BJ (cell line): ENCODE measurements at regions not wholly inside any gene's neighbourhood (a gene's known extent, or its start where the extent isn't known, plus 50 kb on each side); places are given as distances from the start of the nearest gene placed in this dataset.

Experiments used
- CTCF ChIA-PET: fragments of 350-600 bp; formaldehyde crosslinking; extraction: SDS; loops from one replicate; lab custom pipeline; 2021; ENCODE audit warnings: antibody characterized with exemption, inconsistent platforms; lab: Yijun Ruan, JAX
- POLR2A ChIA-PET: fragments of 300-600 bp; sonication (Branson Sonifier 250); formaldehyde crosslinking; extraction: SDS; loops from one replicate; lab custom pipeline; 2021; ENCODE audit warnings: antibody characterized with exemption; lab: Charles Lee
- DNase-seq: peaks from one replicate; pipeline ENCODE4 v3.0.0-alpha.2; 2011; ENCODE audit warnings: low read depth
- H3K27me3 ChIP-seq: 2 replicates; pipeline ENCODE4 v1.6.0; 2011; ENCODE audit warnings: low read length; ENCODE audit not compliant: control insufficient read depth, insufficient read depth
- H3K36me3 ChIP-seq: 2 replicates; pipeline ENCODE4 v1.5.1; 2011; ENCODE audit warnings: low read length; ENCODE audit not compliant: control insufficient read depth, insufficient read depth
- H3K4me3 ChIP-seq: 2 replicates; pipeline ENCODE4 v1.5.1; 2011; ENCODE audit warnings: low read depth, mild to moderate bottlenecking, control low read depth, low read length
- TF ChIP-seq, protein P1 (sequence below): IDR thresholded peaks from 2 replicates; pipeline ENCODE4 v1.5.1; 2011; ENCODE audit warnings: low read depth, mild to moderate bottlenecking, control low read depth, inconsistent platforms, low read length, moderate library complexity; ENCODE audit not compliant: insufficient read depth

DNA sequence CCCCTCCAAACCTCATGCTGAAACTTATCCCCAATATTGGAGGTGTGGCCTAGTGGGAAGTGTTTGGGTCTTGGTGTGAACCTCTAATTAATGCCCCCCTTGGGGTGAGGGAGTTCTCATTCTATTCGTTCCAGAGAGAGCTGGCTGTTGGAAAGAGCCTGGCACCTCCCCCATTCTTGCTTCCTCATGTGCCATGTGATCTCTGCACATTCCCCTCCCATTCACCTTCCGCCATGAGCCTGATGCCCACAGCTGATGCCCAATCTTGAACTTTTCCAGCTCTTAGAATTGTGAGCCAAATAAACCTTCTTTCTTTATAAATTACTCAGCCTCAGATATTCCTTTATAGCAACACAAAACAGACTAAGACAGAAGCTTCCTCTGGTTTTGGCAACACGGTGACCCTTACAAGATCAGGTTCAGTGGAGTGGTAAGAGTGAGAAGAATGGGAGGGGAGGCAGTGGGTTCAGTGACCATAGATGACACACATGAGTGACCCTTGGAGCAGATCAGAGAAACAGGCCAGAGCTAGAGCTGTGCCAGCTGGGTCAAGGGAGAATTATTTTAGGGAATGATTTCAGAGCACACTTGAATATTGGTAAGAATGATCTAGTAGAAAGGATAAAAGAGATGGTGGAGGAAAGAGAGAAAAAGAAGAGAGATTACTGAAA lies 176.4 kb downstream of the LY86 start:
- no peak for DNase-seq
- Histone ChIP-seq H3K4me3 (no peak overlapping the region), H3K36me3 (no peaks in the 10 kb centered on the region), H3K27me3 (no peaks in the 10 kb centered on the region)
- TF ChIP-seq, protein P1, sequence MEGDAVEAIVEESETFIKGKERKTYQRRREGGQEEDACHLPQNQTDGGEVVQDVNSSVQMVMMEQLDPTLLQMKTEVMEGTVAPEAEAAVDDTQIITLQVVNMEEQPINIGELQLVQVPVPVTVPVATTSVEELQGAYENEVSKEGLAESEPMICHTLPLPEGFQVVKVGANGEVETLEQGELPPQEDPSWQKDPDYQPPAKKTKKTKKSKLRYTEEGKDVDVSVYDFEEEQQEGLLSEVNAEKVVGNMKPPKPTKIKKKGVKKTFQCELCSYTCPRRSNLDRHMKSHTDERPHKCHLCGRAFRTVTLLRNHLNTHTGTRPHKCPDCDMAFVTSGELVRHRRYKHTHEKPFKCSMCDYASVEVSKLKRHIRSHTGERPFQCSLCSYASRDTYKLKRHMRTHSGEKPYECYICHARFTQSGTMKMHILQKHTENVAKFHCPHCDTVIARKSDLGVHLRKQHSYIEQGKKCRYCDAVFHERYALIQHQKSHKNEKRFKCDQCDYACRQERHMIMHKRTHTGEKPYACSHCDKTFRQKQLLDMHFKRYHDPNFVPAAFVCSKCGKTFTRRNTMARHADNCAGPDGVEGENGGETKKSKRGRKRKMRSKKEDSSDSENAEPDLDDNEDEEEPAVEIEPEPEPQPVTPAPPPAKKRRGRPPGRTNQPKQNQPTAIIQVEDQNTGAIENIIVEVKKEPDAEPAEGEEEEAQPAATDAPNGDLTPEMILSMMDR: no peak
- ChIA-PET CTCF (no interaction called here), POLR2A (no interaction called here)

DNA sequence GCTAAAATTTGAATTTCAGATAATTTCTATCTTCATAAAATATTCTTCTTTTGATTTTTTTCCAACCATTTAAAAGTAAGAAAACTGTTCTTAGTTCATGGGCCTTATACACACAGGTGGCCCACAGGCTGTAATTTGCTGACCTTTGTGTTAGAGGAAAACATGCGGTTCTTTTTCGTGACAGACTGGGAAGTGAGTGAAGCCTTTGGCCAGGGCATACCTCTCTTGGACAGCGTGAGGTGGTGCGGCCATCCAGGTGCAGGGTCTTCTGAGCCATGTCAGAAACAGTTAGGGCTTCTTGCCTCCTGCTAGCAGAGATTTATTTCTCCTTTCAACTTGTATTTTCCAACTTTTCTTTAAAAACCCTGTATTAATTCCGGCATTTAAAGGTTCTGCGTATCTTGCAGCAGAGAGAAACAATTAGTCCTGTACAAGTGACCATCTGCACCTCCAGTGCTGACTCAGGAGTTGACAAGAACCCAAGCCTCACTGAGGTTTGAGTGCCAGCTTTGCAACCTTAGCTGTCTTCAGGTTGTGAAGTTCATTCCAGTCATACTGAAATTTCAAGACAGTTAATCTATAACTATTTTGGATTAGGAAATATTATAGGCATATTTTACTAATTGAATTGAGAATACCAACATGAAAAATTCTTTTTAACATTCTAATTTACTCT lies 177.8 kb downstream of the LY86 start:
- no peak for DNase-seq
- Histone ChIP-seq H3K4me3 (no peak overlapping the region), H3K27me3 (no peaks in the 10 kb centered on the region), H3K36me3 (no peaks in the 10 kb centered on the region)
- CTCF ChIA-PET: no interaction called here
- TF ChIP-seq, protein P1: no peak
- POLR2A ChIA-PET: no interaction called here

DNA sequence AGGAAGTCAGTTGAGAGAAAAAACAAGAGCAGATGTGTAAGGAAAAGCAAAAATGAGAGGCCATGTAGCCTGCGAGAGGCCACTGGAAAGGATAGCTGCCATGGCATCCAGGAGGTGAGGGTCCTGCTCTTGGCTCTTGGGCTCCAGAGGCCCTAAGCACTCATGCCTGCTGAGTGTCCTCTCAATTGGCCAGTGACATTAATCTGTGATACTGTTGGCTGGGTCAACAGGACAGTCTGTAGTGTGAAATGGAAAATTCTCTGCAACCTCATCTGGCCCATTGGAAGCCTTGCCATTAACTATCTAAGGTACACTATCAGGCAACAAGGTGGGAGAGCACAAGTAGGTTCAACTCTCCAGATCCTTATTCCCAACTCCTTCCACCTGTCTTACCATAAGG lies 180.9 kb downstream of the LY86 start:
- ChIA-PET POLR2A (interaction anchor here (0.7 kb wide), 1 partner anchor 20 kb away, joined by 8 read pairs; no protein-coding TSS in a partner anchor), CTCF (interaction anchor here (0.5 to 1.6 kb wide), 4 partner anchors 9 to 672 kb away, joined by 3 to 5 read pairs (median 4); no protein-coding TSS in a partner anchor)
- Histone ChIP-seq H3K27me3 (no peaks in the 10 kb centered on the region), H3K4me3 (no peak overlapping the region), H3K36me3 (no peaks in the 10 kb centered on the region)
- TF ChIP-seq, protein P1: no peak
- DNase-seq: no peak

DNA sequence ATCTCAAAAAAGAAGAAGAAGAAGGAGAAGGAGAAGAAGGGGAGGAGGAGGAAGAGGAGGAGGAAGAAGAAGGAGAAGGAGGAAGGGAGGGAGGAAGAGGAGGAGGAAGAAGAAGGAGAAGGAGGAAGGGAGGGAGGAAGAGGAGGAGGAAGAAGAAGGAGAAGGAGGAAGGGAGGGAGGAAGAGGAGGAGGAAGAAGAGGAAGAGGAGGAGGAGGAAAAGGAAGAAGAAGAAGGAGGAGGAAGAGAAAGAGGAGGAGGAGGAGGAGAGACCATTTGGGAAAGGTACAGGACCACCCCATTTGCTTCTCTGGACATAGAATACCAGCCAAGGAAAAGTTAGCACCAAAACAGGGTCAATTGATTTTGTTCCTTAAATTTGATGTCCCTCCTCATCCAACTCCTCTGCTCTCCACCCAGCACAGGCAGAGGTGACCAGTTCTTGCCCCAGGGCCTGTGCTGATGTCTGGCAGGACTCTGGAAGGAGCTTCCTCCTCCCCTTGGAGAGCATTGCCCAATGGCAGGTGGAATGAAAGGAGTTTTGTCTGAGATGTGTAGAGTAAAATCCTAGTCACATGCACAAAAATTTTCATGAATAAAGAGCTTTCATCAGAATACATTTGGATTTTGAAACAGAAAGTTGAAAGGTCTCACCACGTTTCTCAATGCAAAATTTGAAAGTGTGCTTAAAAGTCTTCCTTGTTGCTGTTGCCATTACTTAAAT lies 182.9 kb downstream of the LY86 start:
- no peak overlapping the region for H3K4me3 ChIP-seq
- ChIA-PET CTCF (no interaction called here), POLR2A (no interaction called here)
- no peaks in the 10 kb centered on the region for H3K27me3 ChIP-seq
- H3K36me3 ChIP-seq: no peaks in the 10 kb centered on the region
- TF ChIP-seq, protein P1: no peak
- no peak for DNase-seq

DNA sequence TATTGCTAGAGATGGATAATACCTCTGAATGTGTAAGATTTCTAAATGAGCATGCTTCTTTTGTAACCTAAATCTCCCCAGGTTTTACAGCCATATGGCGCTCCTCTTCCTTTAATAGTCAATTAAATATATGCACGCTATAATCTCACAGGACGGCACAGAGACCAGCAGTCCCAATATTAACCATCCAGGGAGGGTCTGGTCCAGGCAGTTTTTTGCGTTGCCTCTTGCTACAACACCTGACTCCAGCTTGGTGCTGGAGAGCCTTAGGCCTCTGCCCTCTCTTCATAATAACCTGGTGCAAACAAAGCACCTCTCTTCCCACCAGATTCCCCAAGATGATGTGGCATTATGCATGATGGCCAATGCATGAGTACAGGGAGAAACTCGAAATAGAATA lies 183.4 kb downstream of the LY86 start:
- ChIA-PET CTCF (no interaction called here), POLR2A (no interaction called here)
- Histone ChIP-seq H3K4me3 (no peak overlapping the region), H3K27me3 (no peaks in the 10 kb centered on the region), H3K36me3 (no peaks in the 10 kb centered on the region)
- TF ChIP-seq, protein P1: no peak
- no peak for DNase-seq
